NCI-H774 (cell line): ENCODE measurements at regions not wholly inside any gene's neighbourhood (a gene's known extent, or its start where the extent isn't known, plus 50 kb on each side); places are given as distances from the start of the nearest gene placed in this dataset.
"Not testable (repeated sequence)": the region's sequence is repeated elsewhere in the genome, so short reads cannot be mapped to it uniquely, and the experiment has no call there.

Experiments used
- DNase-seq: peaks from one replicate; lab custom pipeline; 2025; lab: John Stamatoyannopoulos, UW

- no peak for DNase-seq
Measured at GRCh38 chr16:6853565-6853964, 479.1 kb upstream of the RBFOX1 start.

GRCh38 chr16:6852643-6853225, 479.9 kb upstream of the RBFOX1 start:
- DNase-seq: no peak

GRCh38 chr16:6846452-6846851, 486.2 kb upstream of the RBFOX1 start:
- DNase-seq: no peak

GRCh38 chr16:6841392-6841791, 491.3 kb upstream of the RBFOX1 start:
- DNase-seq: no peak

GRCh38 chr16:6837722-6838121, 494.9 kb upstream of the RBFOX1 start:
- DNase-seq: no peak

GRCh38 chr16:6836766-6837165, 495.9 kb upstream of the RBFOX1 start:
- DNase-seq: no peak

- DNase-seq: no peak
Measured at GRCh38 chr16:6835941-6836340, 496.7 kb upstream of the RBFOX1 start.

- DNase-seq: no peak
Measured at GRCh38 chr16:6835516-6835915, 497.1 kb upstream of the RBFOX1 start.

- DNase-seq: no peak
Measured at GRCh38 chr16:6828690-6829089, 504.0 kb upstream of the RBFOX1 start.

- DNase-seq: no peak
Measured at GRCh38 chr16:6827931-6828330, 504.7 kb upstream of the RBFOX1 start.

GRCh38 chr16:6827267-6827666, 505.4 kb upstream of the RBFOX1 start:
- no peak for DNase-seq

- DNase-seq: no peak
Measured at GRCh38 chr16:6822041-6822440, 510.6 kb upstream of the RBFOX1 start.

- DNase-seq: no peak
Measured at GRCh38 chr16:6804461-6804860, 528.2 kb upstream of the RBFOX1 start.

GRCh38 chr16:6803176-6803575, 529.5 kb upstream of the RBFOX1 start:
- DNase-seq: no peak

- no peak for DNase-seq
Measured at GRCh38 chr16:6797223-6797622, 535.4 kb upstream of the RBFOX1 start.

- no peak for DNase-seq
Measured at GRCh38 chr16:6777624-6778023, 555.0 kb upstream of the RBFOX1 start.

GRCh38 chr16:6775712-6776111, 556.9 kb upstream of the RBFOX1 start:
- no peak for DNase-seq

GRCh38 chr16:6771956-6772355, 560.7 kb upstream of the RBFOX1 start:
- no peak for DNase-seq

- DNase-seq: no peak
Measured at GRCh38 chr16:6753553-6753952, 579.1 kb upstream of the RBFOX1 start.

GRCh38 chr16:6751191-6751590, 581.5 kb upstream of the RBFOX1 start:
- DNase-seq: no peak

GRCh38 chr16:6749698-6750097, 582.9 kb upstream of the RBFOX1 start:
- no peak for DNase-seq

- DNase-seq: not testable (repeated sequence)
Measured at GRCh38 chr16:6736302-6736701, 596.3 kb upstream of the RBFOX1 start.

- no peak for DNase-seq
Measured at GRCh38 chr16:6735631-6736030, 597.0 kb upstream of the RBFOX1 start.

GRCh38 chr16:6732166-6732565, 600.5 kb upstream of the RBFOX1 start:
- no peak for DNase-seq

GRCh38 chr16:6728381-6728780, 604.3 kb upstream of the RBFOX1 start:
- no peak for DNase-seq
